HG03442 (cell line): ENCODE measurements at regions not wholly inside any gene's neighbourhood (a gene's known extent, or its start where the extent isn't known, plus 50 kb on each side); places are given as distances from the start of the nearest gene placed in this dataset.

ENCODE experiments used
- ATAC-seq: cut with Tn5 transposase; IDR thresholded peaks from one replicate; pipeline ENCODE4 v1.9.1; 2021; ENCODE audit warnings: mild to moderate bottlenecking, moderate library complexity; ENCODE audit not compliant: unreplicated experiment

DNA sequence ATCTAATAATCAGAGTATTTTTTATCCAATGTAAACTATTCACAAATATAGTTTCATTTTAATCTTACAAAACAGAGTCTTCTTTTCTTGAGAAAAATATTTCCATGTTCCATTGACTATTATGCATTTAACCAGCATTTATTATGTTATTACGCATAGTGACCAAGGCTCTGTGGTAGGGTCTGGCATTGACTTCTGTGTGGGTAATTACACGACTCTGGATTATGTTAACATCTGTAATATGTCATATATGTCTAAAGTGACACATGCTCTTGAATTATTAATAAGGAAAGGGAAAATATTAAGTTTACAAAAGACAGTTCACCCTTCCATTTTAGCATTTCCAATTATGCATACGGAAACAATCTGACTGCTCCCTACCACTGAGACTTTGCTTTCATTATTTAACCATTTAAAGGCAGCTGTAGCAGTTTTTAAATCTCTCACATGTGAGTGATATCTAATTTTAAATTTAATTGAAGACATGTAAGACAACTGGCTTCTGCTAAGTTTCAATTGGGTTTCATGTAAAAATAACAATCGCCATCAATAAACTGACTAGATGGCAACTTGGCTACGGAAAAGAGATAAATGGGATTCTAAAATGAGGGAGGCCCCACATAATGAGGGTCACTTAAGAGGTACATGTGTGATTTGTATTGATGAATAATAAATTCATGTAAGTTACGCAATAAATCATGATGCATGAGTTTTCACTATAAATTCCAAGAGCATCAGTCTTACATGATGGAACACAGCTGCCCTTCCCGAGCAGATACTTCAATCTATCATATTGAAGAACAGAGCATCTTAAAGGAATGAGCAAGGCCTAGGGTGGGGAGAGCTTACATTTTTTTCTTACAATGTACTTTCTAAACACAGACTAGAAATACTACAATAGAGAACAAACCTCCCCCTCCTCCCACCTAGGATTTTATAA lies 1056.8 kb downstream of the MAT2B start:
- ATAC-seq, result no peak

- no peak for ATAC-seq
Measured at GRCh38 chr5:164563370-164563769, 1058.0 kb downstream of the MAT2B start.

GRCh38 chr5:164573397-164573796 lies 1068.0 kb downstream of the MAT2B start:
- no peak for ATAC-seq

DNA sequence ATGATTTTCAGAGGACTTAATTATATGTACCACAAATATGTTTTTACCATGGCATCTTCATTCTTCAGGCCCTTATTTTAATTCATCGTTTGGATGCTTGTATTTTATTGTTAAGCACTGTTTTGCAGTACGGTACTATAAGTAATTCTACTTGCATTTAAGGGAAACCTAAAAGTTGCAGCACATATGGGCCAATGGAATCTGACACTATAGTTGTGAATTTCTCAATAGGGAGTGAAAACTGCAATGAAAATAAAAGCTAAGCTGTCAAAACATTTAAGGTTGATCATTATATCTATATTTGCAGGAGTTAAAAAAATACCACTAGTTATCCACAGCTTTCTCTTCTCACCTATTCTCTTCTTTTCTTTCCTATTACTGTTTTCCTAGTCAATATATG lies 1071.8 kb downstream of the MAT2B start:
- ATAC-seq, result no peak

DNA sequence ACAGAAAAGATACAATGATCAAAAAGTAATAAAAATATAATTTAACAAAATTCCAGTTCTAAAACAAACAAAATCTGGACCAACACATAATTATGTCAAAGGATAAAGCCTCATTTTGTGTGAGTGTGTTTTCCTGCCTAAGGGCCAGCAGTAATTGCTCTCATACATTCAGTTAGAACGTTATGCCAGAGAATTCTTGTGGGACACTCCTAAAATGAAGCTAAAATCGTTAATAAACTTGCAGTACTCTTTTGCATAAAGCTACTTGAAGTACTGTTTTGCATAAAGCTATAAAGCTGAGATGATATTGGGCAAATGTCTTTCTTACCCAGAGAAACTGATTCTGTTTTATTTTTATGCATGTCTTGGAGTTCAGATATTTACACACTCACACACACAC lies 1072.3 kb downstream of the MAT2B start:
- ATAC-seq, result no peak

GRCh38 chr5:164578401-164578800 lies 1073.0 kb downstream of the MAT2B start:
- ATAC-seq, result no peak

DNA sequence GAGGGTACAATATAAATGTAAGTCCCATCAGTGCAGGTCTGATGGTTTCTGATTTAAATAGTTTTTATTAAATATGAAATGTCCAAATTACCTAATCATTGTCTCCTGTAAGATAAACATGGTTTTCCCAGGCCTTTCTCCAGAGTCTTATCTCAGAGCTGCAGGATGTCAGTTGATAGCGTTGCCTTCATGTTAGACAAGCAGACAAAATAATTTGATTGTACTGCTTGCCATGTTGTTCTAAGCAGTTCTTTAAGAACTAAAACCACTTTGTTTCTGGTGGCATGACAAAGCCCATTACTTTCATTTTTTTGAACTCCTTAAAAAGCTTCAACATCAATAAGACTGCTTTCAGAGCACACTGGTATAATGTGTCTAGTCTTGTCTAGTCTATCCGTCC lies 1073.5 kb downstream of the MAT2B start:
- no peak for ATAC-seq

GRCh38 chr5:164580155-164580554 lies 1074.7 kb downstream of the MAT2B start:
- ATAC-seq, result no peak

GRCh38 chr5:164581889-164582288 lies 1076.5 kb downstream of the MAT2B start:
- ATAC-seq, result no peak

DNA sequence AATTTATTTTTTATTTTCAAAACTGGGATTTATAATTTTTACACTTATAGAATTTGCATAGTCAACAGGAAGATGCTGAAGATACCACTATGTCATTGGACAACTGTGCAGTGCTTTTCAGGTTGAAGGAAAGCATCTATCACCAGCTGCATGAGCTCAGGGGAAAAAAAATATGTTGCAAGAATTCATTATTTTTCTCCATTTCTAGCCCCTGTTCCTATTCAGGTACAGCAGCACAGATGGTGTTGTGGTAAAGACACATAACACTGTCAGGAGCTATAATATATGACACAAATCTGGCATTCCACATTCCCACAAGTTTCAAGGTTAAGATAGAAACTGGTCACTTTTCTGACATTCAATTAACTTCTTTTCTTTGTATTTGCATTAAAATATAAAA lies 1088.6 kb downstream of the MAT2B start:
- ATAC-seq, result no peak

DNA sequence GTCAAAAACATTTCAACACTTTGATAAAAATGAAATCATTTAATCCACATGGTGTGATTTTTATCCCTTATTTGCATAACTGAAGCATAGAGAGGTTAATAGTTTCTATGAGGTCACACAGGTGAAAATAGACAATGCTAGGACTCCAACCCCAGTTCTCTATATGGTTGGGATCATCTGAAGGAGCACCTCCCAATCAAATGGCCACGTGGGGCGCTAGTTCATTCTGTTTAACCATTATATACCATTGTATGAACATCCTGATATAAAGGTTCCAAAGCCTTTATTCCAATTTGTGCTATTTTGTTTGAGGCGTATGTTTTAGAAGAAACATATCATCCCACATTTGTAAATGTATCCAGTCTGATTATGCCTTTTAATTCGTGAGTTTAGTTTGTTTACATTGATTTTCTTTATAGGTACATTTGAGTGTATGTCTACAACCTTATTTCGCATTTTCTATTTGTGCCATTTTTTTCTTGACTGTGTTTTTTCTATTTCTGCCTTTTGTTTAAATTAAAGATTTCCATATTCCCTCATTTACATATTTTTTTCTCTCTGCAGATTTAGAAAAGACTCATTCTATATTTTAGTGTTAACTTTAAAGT lies 1092.0 kb downstream of the MAT2B start:
- ATAC-seq, result peak; percentile 93

DNA sequence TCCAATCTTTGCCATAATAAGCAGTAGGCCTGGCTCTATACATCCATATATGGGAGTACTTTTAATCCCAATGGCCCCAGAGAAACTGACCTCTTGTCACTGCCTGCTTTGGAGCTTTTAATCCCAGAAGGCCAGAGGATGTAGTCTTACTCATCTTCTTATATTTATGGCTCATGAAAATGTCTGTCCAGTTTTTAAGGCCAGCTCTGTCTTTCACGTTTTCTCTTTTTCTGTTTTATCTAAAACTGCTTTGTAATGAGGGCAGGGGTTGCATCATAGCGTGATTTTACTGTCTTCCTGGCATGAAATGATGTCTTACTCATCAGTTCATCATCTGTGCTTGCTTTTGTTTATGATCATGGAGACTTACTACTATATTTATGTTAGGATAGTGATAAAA lies 1094.9 kb downstream of the MAT2B start:
- no peak for ATAC-seq

DNA sequence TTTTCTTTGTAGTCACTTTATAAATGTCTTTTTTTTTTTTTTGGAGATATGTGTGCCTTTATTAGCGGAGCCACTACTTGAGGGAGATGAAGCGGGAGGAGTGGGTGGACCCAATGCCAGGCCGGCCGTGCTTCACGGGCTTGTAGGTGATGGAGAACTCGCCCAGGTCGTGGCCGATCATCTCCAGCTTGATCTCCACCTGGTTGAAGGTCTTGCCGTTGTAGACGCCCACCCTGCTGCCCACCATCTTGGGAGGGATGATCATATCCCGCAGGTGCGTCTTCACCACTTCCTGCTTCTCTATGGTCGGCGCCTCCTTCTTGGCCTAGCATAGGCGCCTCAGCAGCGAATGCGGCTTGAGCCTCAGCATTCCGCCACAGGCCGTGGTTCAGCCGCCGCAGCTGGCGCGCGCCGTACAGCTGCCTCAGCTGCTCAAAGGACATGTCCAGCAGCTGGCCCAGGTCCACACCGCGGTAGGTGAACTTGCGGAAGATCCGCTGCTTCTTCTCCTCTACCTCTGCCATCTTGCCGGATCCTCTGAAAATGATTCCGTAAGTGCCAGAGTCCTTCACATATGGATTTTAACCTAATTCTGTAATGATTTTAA lies 1095.6 kb downstream of the MAT2B start:
- ATAC-seq, result no peak

DNA sequence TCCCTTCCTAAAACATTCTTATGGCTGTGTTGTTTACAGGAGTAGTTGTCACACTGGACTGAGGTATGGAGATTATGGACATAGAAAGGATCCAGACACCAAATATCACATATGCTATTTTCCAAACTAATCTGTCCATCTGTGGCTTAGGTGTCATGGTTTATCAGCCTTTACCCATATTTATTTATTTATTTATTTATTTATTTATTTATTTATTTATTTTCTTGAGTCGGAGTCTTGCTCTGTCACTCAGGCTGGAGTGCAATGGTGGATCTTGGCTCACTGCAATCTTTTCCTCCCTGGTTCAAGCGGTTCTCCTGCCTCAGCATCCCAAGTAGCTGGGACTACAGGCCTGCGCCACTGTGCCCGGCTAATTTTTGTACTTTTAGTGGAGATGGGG lies 1103.1 kb downstream of the MAT2B start:
- ATAC-seq, result no peak

GRCh38 chr5:164610374-164610773 lies 1105.0 kb downstream of the MAT2B start:
- ATAC-seq, result no peak

DNA sequence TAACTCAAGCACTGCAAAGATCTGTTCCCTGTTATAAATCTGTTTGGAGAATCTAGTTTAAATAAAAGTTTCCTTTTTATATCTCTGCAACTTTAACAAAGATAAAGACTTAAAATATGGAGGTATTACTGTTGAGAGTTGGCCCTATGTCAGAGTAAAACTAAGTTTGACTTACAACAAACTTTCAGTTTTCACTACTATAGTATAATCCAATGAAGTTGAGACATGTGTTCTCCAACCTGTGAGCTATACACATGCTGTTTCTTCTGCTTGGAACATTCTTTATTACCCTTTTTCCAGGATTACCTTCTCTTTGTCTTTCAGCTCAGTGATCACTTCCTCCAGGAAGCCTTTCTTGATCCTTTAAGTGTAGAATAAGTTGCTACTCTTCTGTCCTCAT lies 1109.3 kb downstream of the MAT2B start:
- no peak for ATAC-seq

DNA sequence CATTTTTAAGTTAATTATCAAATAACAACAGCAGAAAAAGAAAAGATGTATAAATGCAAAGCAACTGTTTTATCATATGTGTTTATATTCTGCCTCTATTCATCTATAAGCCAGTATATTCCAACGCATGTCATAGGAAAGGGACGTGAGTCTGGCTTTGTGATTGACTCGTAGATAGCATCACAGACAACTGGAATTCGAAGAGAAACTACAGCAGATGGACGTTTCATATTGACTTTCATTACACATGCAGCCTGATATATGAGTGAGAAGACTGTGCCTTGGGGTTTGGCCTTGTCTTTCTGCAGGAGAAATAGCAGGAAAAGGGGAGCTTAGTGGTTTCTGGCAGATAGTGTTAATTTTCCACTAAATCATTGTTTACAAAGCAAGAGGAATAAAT lies 1111.9 kb downstream of the MAT2B start:
- ATAC-seq, result no peak

DNA sequence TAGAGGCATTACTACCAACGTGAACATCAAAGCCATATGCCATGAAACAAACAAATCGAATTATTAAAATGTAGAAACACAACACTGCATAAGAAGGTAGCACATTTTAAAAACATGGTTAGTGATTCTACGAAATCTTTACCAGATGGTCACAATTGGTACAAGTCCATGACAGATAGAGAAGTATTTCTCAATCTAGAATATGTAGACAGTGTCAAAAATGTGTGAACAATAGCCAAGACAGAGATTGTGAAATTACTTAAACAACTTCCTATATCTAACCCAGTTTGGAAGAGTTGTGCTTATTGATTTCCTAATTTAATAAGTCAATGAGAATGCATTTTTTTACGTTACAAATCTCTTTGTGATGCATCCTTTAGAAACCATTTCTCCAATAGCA lies 1121.6 kb downstream of the MAT2B start:
- ATAC-seq, result no peak

DNA sequence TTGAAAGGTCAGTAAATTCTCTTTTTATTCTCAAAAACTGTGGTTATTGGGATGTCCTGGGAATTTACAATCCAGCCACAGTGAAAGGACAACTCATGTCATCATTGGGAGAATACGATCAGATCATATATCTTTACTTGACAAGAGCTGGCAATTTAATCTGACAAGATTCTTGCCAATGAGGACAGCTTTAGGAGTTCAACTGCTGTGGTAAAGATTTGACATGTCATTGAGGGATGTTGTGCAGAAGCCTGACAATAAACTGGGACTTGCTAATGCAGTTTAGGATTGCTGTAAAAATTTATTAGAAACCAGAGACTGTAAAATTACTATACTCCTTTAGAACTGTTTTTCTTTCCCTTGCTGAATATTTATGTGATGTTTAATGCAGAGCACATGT lies 1131.0 kb downstream of the MAT2B start:
- ATAC-seq, result no peak

DNA sequence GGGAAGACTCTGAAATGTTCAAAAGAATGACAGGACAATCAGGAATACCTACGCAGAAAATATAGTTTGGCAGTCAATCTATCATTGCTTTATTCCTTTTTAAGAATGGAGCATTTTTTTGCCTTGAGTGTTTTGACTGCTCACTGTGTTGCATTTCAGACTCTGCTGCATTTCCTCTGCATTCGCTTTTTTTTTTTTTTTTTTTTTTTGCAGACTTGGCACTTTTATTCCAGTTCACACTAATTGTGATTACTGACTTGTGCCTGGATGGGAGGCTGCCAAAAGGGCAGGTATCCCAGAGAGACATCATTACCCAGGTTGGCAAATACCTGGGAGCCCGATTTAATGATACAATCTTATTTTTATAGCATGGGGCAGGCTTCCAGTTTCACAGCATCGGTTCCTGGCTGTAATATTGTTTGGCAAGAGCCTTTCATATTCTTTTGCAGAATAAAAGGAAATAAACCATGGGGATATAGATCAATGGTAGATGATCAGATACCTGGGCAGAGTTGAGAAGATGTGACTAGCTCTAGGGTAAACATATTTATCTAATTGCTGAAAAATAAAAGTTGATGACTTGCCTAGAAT lies 1132.6 kb downstream of the MAT2B start:
- ATAC-seq, result no peak

- no peak for ATAC-seq
Measured at GRCh38 chr5:164649266-164649665, 1143.8 kb downstream of the MAT2B start.

- no peak for ATAC-seq
Measured at GRCh38 chr5:164650427-164650826, 1145.0 kb downstream of the MAT2B start.
